T-helper 2 cell treated with Interferon-gamma antibody and Interleukin-4, amounts not matched to agents 100 ng/mL and 5 ng/mL, for 36 hours (primary cell): ENCODE measurements at regions not wholly inside any gene's neighbourhood (a gene's known extent, or its start where the extent isn't known, plus 50 kb on each side); places are given as distances from the start of the nearest gene placed in this dataset.

Experiments used
- intact Hi-C: fragments of 100-400 bp; cut with micrococcal nuclease; formaldehyde crosslinking; loops from one replicate; pipeline ENCODE4 v1.15.1; 2023

GRCh38 chr2:8279506-8279905 is 402.4 kb upstream of the ID2 start:
- intact Hi-C loops = no loop called here

GRCh38 chr2:8281234-8281633 is 400.6 kb upstream of the ID2 start:
- intact Hi-C loops = no loop called here

GRCh38 chr2:8281950-8282857 is 399.7 kb upstream of the ID2 start:
- intact Hi-C loops = no loop called here

- intact Hi-C loops = no loop called here
Observed at GRCh38 chr2:8282858-8283252, 399.0 kb upstream of the ID2 start.

- intact Hi-C loops = no loop called here
Observed at GRCh38 chr2:8285081-8285480, 396.8 kb upstream of the ID2 start.

DNA sequence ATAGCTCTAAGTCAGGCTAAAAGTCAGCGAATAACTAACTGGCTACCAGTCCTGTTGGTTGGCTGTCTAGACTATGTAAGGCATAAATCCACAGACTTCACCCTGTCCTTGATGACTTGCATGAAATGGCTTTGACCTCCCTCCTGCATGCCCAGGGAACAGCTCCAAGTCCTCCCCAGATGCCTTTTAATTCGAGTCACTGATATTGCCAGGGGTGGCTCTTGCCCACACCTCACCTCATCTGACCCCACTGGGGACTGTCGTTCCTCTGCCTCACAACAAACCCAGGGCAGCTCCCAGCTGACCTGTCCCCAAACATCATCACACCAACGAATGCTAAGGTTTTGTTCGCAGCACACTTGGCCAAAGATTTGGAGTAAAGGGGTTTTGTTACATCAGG is 396.0 kb upstream of the ID2 start:
- intact Hi-C loops = no loop called here

DNA sequence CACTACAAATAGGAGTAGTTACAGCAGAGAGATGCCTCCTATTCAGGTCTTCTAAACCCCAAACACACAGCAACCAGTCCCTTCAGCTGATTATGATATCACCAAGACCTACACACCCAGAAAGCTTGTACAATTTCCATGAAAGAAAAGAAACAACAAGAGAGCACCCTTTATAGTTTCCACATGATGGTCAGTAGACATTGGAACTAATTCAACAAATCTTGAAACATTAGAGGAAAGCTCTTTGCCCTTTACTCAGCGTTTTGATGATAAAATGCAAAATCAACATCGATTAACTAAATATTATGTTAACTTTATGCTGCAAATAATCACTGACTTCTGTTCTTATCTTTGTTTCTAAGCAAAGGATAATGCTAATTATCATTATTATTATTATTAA is 393.6 kb upstream of the ID2 start:
- intact Hi-C loops = no loop called here

DNA sequence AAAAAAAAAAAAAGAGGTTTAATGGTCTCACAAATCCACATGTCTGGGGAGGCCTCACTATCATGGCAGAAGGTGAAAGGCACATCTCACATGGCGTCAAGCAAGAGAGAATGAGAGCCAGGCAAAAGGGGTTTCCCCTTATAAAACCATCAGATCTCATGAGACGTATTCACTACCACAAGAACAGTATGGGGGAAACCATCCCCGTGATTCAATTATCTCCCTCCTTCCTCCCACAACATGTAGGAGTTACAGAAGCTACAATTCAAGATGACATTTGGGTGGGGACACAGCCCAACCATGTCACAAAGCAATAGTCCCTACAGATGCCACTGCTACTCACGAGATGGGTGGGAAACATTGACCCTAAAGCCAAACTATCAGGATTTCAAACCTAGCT is 392.7 kb upstream of the ID2 start:
- intact Hi-C loops = no loop called here

DNA sequence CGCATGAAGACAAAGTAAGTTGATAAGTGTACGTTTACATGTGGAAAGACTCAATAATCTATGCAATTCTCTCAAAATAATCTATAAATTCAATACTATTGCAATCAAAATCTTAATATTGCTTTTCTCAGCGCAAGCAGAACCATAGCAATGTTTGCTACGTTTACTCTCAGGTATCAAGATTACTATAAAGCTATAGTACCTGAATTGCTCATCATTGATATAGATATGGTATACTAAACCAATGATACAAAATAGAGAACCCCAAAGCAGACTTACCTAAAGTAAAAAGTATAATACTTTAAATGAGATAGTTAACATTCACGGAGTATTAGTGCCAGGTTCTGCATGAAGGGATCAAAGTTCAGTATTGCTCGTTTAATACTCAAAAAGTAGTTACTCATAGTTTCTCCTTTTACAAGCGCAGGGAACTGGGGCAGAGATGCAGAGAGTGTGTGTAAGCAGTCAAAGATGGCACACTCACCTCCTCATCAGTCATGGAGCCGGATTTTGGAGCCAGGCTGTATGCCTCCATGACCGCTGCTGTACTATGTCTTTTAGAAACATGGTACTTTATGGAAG is 391.0 kb upstream of the ID2 start:
- intact Hi-C loops = no loop called here

- intact Hi-C loops = no loop called here
Observed at GRCh38 chr2:8296306-8296705, 385.6 kb upstream of the ID2 start.

GRCh38 chr2:8297376-8298231 is 384.3 kb upstream of the ID2 start:
- intact Hi-C loops = no loop called here

GRCh38 chr2:8298783-8299182 is 383.1 kb upstream of the ID2 start:
- intact Hi-C loops = no loop called here

- intact Hi-C loops = loop anchor here (5.0 to 10.0 kb wide), 2 partner anchors 245 to 573 kb away; no protein-coding TSS in a partner anchor
Observed at GRCh38 chr2:8300216-8300615, 381.6 kb upstream of the ID2 start.

- intact Hi-C loops = loop anchor here (5.0 to 10.0 kb wide), 2 partner anchors 246 to 574 kb away; no protein-coding TSS in a partner anchor
Observed at GRCh38 chr2:8300905-8301304, 381.0 kb upstream of the ID2 start.

- intact Hi-C loops = loop anchor here (1.0 to 10.0 kb wide), 8 partner anchors 73 to 873 kb away; partner anchors contain the start of gene ID2
Observed at GRCh38 chr2:8303322-8303832, 378.5 kb upstream of the ID2 start.

DNA sequence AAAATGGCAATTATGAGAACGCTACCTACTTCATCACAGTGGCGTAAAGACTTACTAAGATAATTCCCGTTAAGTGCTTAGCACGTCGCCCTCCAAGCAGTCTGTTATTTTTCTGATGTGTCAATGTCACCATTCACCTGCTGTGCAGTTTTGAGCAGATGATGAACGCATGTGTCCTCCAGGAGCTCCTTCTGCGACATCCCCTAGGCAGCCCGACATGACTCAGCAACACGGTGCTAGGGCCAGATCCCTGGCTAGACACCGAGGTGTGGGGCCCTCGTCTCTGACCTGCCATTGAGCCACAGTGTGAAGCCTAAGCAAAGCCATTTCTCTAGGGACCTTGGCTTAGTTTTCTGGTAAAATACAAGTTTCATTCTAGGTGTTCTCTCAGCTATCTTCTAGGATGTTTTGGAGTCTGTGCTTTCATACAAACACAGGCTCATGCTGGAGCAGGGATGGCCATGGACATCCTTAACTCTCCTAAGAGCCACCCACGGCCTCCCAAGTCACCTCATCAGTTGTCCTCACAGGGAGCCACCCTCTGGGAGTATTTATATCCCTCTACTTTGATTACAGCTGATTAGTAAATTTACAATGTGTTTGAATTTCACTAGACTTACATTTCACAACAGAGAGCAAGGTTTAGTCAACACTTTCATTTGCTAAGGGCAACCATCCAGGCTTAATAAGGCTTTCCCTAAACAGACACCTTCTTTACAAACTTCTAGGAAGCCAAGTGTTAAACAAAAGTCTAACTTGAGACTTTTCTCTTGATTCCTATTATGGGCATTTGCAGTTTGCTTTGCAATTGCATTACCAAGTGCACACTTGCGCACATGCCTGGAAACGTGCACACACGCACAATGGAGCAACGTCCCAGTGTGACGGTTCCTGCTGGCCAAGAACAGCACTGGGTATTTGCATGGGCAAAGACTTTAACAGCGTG is 376.8 kb upstream of the ID2 start:
- intact Hi-C loops = loop anchor here (5.0 to 10.0 kb wide), 2 partner anchors 250 to 578 kb away; no protein-coding TSS in a partner anchor

- intact Hi-C loops = loop anchor here (10.0 kb wide), 1 partner anchor 252 kb away; no protein-coding TSS in a partner anchor
Observed at GRCh38 chr2:8306530-8307351, 375.1 kb upstream of the ID2 start.

GRCh38 chr2:8307606-8308180 is 374.2 kb upstream of the ID2 start:
- intact Hi-C loops = loop anchor here (10.0 kb wide), 1 partner anchor 253 kb away; no protein-coding TSS in a partner anchor

- intact Hi-C loops = loop anchor here (10.0 kb wide), 1 partner anchor 254 kb away; no protein-coding TSS in a partner anchor
Observed at GRCh38 chr2:8309131-8309530, 372.7 kb upstream of the ID2 start.
